ENCODE measurements at regions not wholly inside any gene's neighbourhood (a gene's known extent, or its start where the extent isn't known, plus 50 kb on each side); places are given as distances from the start of the nearest gene placed in this dataset.

DNA sequence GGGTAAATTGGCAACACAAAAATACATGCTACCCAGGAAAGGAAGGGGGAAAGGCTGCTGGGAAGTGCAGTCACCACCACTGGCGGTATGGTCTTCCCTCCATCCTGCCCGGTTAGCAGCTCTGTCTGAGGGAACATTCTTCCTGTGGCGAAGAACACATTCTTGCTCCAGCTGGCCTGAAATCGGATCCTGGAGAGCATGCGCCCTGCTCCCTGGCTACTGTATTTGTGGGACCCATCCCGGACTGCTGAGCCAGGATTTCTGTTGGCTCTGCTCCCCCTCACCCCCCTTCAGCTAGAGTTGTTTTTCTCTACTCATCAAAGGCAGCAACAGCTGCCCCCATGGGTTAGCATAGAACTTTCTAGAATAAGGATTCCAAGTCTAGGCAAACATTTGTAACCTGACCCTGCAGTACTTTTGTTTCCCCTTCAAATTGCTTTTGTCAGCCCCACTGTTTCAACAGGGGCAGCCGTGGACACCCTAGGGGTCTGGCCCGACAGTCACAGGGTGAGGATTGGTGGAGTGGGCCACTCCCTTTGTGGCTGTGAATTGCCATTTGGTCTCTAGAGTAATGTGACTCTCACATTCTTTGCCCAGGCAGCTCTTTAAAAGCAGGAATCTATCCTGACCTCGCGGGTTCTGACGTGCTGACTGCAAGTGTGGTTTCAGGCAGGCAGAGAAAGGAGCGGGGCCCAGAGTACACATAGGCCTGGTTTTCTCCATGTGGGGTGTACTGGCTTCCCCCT lies 157.7 kb downstream of the TOMM20 start:
- Histone ChIP-seq H3K27me3 (replicated peaks in 2 of 5; ENCODE audit: control insufficient read depth in 4 of 5, insufficient read depth in 5 of 5, low read length in 4 of 5) (no peaks in the 10 kb centered on the region), H3K4me3 (ENCODE audit: control insufficient read depth in 1 of 7, extremely low read depth in 1 of 7, insufficient read depth in 4 of 7, low read depth in 2 of 7, low read length in 6 of 7) (no peak overlapping the region), H3K9me3 (ENCODE audit: control extremely low read depth in 1 of 5, control insufficient read depth in 4 of 5, insufficient read depth in 2 of 5, low read depth in 1 of 5, low read length in 4 of 5) (no peaks in the 10 kb centered on the region), H3K27ac (ENCODE audit: insufficient read depth in 1 of 2, low read depth in 1 of 2, low read length in 2 of 2, poor library complexity in 1 of 2, severe bottlenecking in 2 of 2) (no peak overlapping the region), H3K4me1 (ENCODE audit: control extremely low read depth in 1 of 4, control insufficient read depth in 4 of 4, insufficient read depth in 4 of 4, low read length in 3 of 4) (peaks cover 12 to 69% (median 56%) of the 10 kb centered on the region in 4 experiments), H3K36me3 (ENCODE audit: control insufficient read depth in 4 of 4, insufficient read depth in 4 of 4, low read length in 3 of 4) (no peaks in the 10 kb centered on the region)
- POLR2A ChIA-PET: interaction anchor here (0.8 to 1.1 kb wide), 2 partner anchors 10 to 360 kb away, joined by 3 to 11 read pairs; no protein-coding TSS in a partner anchor
- CTCF ChIA-PET: interaction anchor here (0.7 to 2.1 kb wide), 7 partner anchors 8 to 247 kb away, joined by 3 to 7 read pairs (median 4); no protein-coding TSS in a partner anchor
- DNase-seq: peak in 2 of 3 donors; percentile 53 to 57
- 61% methylated on average over 12 of the region's 12 CpGs for WGBS (ENCODE audit: insufficient coverage)

GRCh38 chr1:234970401-234970730 lies 158.3 kb downstream of the TOMM20 start:
- ChIA-PET POLR2A (interaction anchor here (0.8 to 1.2 kb wide), 3 partner anchors 10 to 359 kb away, joined by 3 to 11 read pairs (median 4); no protein-coding TSS in a partner anchor), CTCF (interaction anchor here (0.9 to 2.1 kb wide), 6 partner anchors 9 to 246 kb away, joined by 3 to 7 read pairs (median 4); no protein-coding TSS in a partner anchor)
- H3K27ac ChIP-seq (ENCODE audit: insufficient read depth in 1 of 2, low read depth in 1 of 2, low read length in 2 of 2, poor library complexity in 1 of 2, severe bottlenecking in 2 of 2): no peak overlapping the region
- WGBS (ENCODE audit: insufficient coverage): no CpG with 5 or more reads among the region's 4 CpGs
- peaks cover 10 to 68% (median 56%) of the 10 kb centered on the region in 4 experiments for H3K4me1 ChIP-seq (ENCODE audit: control extremely low read depth in 1 of 4, control insufficient read depth in 4 of 4, insufficient read depth in 4 of 4, low read length in 3 of 4)
- H3K36me3 ChIP-seq (ENCODE audit: control insufficient read depth in 4 of 4, insufficient read depth in 4 of 4, low read length in 3 of 4): peaks cover 0 to under 1% (median 0%) of the 10 kb centered on the region in 4 experiments
- no peaks in the 10 kb centered on the region for H3K27me3 ChIP-seq (replicated peaks in 2 of 5; ENCODE audit: control insufficient read depth in 4 of 5, insufficient read depth in 5 of 5, low read length in 4 of 5)
- H3K4me3 ChIP-seq (ENCODE audit: control insufficient read depth in 1 of 7, extremely low read depth in 1 of 7, insufficient read depth in 4 of 7, low read depth in 2 of 7, low read length in 6 of 7): peak overlapping the region in 3 of 7 experiments; percentile 44 to 51 (median 50)
- DNase-seq: peak in 1 of 3 donors; percentile 57
- no peaks in the 10 kb centered on the region for H3K9me3 ChIP-seq (ENCODE audit: control extremely low read depth in 1 of 5, control insufficient read depth in 4 of 5, insufficient read depth in 2 of 5, low read depth in 1 of 5, low read length in 4 of 5)

- H3K4me3 ChIP-seq (ENCODE audit: control insufficient read depth in 1 of 7, extremely low read depth in 1 of 7, insufficient read depth in 4 of 7, low read depth in 2 of 7, low read length in 6 of 7): peak overlapping the region in 3 of 7 experiments; percentile 44 to 51 (median 50)
- H3K36me3 ChIP-seq (ENCODE audit: control insufficient read depth in 4 of 4, insufficient read depth in 4 of 4, low read length in 3 of 4): peaks cover 0 to 4% (median 0%) of the 10 kb centered on the region in 4 experiments
- ChIA-PET POLR2A (interaction anchor here (1.1 to 1.2 kb wide), 2 partner anchors 114 to 359 kb away, joined by 3 to 4 read pairs; no protein-coding TSS in a partner anchor), CTCF (interaction anchor here (0.8 to 2.1 kb wide), 5 partner anchors 9 to 124 kb away, joined by 3 to 7 read pairs (median 3); no protein-coding TSS in a partner anchor)
- H3K9me3 ChIP-seq (ENCODE audit: control extremely low read depth in 1 of 5, control insufficient read depth in 4 of 5, insufficient read depth in 2 of 5, low read depth in 1 of 5, low read length in 4 of 5): no peaks in the 10 kb centered on the region
- no peak overlapping the region for H3K27ac ChIP-seq (ENCODE audit: insufficient read depth in 1 of 2, low read depth in 1 of 2, low read length in 2 of 2, poor library complexity in 1 of 2, severe bottlenecking in 2 of 2)
- peak in 1 of 3 donors; percentile 61 for DNase-seq
- H3K27me3 ChIP-seq (replicated peaks in 2 of 5; ENCODE audit: control insufficient read depth in 4 of 5, insufficient read depth in 5 of 5, low read length in 4 of 5): no peaks in the 10 kb centered on the region
- H3K4me1 ChIP-seq (ENCODE audit: control extremely low read depth in 1 of 4, control insufficient read depth in 4 of 4, insufficient read depth in 4 of 4, low read length in 3 of 4): peaks cover 15 to 68% (median 55%) of the 10 kb centered on the region in 4 experiments
- WGBS (ENCODE audit: insufficient coverage): 22% methylated on average over 35 of the region's 37 CpGs
Observed at GRCh38 chr1:234969581-234970400, 158.8 kb downstream of the TOMM20 start.

DNA sequence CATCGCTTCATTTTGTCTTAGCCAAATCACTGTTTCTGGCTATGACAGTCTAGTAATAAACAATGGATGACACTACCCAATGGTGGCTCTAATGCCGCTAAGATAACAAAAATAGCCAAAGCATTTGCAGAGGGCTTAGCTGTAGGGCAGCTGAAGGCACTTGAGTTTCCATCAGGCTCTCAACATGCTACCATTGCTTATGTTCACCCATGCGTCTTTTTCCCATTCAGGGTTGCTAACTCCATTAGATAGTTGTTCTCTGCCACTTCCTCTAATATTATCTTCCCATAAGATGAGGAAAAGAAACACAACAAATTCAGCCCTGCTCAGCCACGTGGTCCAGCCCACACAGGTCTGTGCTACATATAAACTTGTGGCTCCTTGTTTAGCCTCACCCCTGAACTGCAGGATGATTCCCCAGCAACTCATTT lies 159.6 kb downstream of the TOMM20 start:
- CTCF ChIA-PET: interaction anchor here (0.8 kb wide), 1 partner anchor 70 kb away, joined by 3 read pairs; no protein-coding TSS in a partner anchor
- Histone ChIP-seq H3K27ac (ENCODE audit: insufficient read depth in 1 of 2, low read depth in 1 of 2, low read length in 2 of 2, poor library complexity in 1 of 2, severe bottlenecking in 2 of 2) (no peak overlapping the region), H3K27me3 (replicated peaks in 2 of 5; ENCODE audit: control insufficient read depth in 4 of 5, insufficient read depth in 5 of 5, low read length in 4 of 5) (no peaks in the 10 kb centered on the region), H3K4me3 (ENCODE audit: control insufficient read depth in 1 of 7, extremely low read depth in 1 of 7, insufficient read depth in 4 of 7, low read depth in 2 of 7, low read length in 6 of 7) (no peak overlapping the region), H3K4me1 (ENCODE audit: control extremely low read depth in 1 of 4, control insufficient read depth in 4 of 4, insufficient read depth in 4 of 4, low read length in 3 of 4) (peaks cover 23 to 69% (median 55%) of the 10 kb centered on the region in 4 experiments), H3K36me3 (ENCODE audit: control insufficient read depth in 4 of 4, insufficient read depth in 4 of 4, low read length in 3 of 4) (peaks cover 0 to 4% (median 0%) of the 10 kb centered on the region in 4 experiments), H3K9me3 (ENCODE audit: control extremely low read depth in 1 of 5, control insufficient read depth in 4 of 5, insufficient read depth in 2 of 5, low read depth in 1 of 5, low read length in 4 of 5) (no peaks in the 10 kb centered on the region)
- no peak for DNase-seq
- POLR2A ChIA-PET: interaction anchor here (1.2 kb wide), 1 partner anchor 114 kb away, joined by 4 read pairs; no protein-coding TSS in a partner anchor
- 75% methylated on average over 4 of the region's 4 CpGs for WGBS (ENCODE audit: insufficient coverage)

GRCh38 chr1:234968451-234968850 lies 160.2 kb downstream of the TOMM20 start:
- no peak overlapping the region for H3K27ac ChIP-seq (ENCODE audit: insufficient read depth in 1 of 2, low read depth in 1 of 2, low read length in 2 of 2, poor library complexity in 1 of 2, severe bottlenecking in 2 of 2)
- no peak overlapping the region for H3K4me3 ChIP-seq (ENCODE audit: control insufficient read depth in 1 of 7, extremely low read depth in 1 of 7, insufficient read depth in 4 of 7, low read depth in 2 of 7, low read length in 6 of 7)
- H3K36me3 ChIP-seq (ENCODE audit: control insufficient read depth in 4 of 4, insufficient read depth in 4 of 4, low read length in 3 of 4): peaks cover 0 to 4% (median 0%) of the 10 kb centered on the region in 4 experiments
- 83% methylated on average over 3 of the region's 4 CpGs for WGBS (ENCODE audit: insufficient coverage)
- H3K27me3 ChIP-seq (replicated peaks in 2 of 5; ENCODE audit: control insufficient read depth in 4 of 5, insufficient read depth in 5 of 5, low read length in 4 of 5): no peaks in the 10 kb centered on the region
- ChIA-PET POLR2A (no interaction called here), CTCF (interaction anchor here (6.7 kb wide), 1 partner anchor 9 kb away, joined by 69 read pairs; no protein-coding TSS in a partner anchor)
- no peaks in the 10 kb centered on the region for H3K9me3 ChIP-seq (ENCODE audit: control extremely low read depth in 1 of 5, control insufficient read depth in 4 of 5, insufficient read depth in 2 of 5, low read depth in 1 of 5, low read length in 4 of 5)
- DNase-seq: no peak
- H3K4me1 ChIP-seq (ENCODE audit: control extremely low read depth in 1 of 4, control insufficient read depth in 4 of 4, insufficient read depth in 4 of 4, low read length in 3 of 4): peaks cover 28 to 69% (median 58%) of the 10 kb centered on the region in 4 experiments

GRCh38 chr1:234967121-234967520 lies 161.5 kb downstream of the TOMM20 start:
- Histone ChIP-seq H3K27ac (ENCODE audit: insufficient read depth in 1 of 2, low read depth in 1 of 2, low read length in 2 of 2, poor library complexity in 1 of 2, severe bottlenecking in 2 of 2) (no peak overlapping the region), H3K9me3 (ENCODE audit: control extremely low read depth in 1 of 5, control insufficient read depth in 4 of 5, insufficient read depth in 2 of 5, low read depth in 1 of 5, low read length in 4 of 5) (no peaks in the 10 kb centered on the region), H3K4me3 (ENCODE audit: control insufficient read depth in 1 of 7, extremely low read depth in 1 of 7, insufficient read depth in 4 of 7, low read depth in 2 of 7, low read length in 6 of 7) (no peak overlapping the region), H3K4me1 (ENCODE audit: control extremely low read depth in 1 of 4, control insufficient read depth in 4 of 4, insufficient read depth in 4 of 4, low read length in 3 of 4) (peaks cover 37 to 76% (median 63%) of the 10 kb centered on the region in 4 experiments), H3K27me3 (replicated peaks in 2 of 5; ENCODE audit: control insufficient read depth in 4 of 5, insufficient read depth in 5 of 5, low read length in 4 of 5) (no peaks in the 10 kb centered on the region), H3K36me3 (ENCODE audit: control insufficient read depth in 4 of 4, insufficient read depth in 4 of 4, low read length in 3 of 4) (peaks cover 0 to 4% (median 0%) of the 10 kb centered on the region in 4 experiments)
- over 99% methylated on average over 12 of the region's 13 CpGs for WGBS (ENCODE audit: insufficient coverage)
- no peak for DNase-seq
- ChIA-PET POLR2A (no interaction called here), CTCF (interaction anchor here (1.1 to 6.7 kb wide), 3 partner anchors 10 to 122 kb away, joined by 3 to 69 read pairs (median 5); no protein-coding TSS in a partner anchor)
